HG03103 (cell line): ENCODE measurements at regions not wholly inside any gene's neighbourhood (a gene's known extent, or its start where the extent isn't known, plus 50 kb on each side); places are given as distances from the start of the nearest gene placed in this dataset.
"Not testable (repeated sequence)": the region's sequence is repeated elsewhere in the genome, so short reads cannot be mapped to it uniquely, and the experiment has no call there.

Source experiments
- ATAC-seq: cut with Tn5 transposase; IDR thresholded peaks from one replicate; pipeline ENCODE4 v1.9.1; 2021; ENCODE audit warnings: low read depth; ENCODE audit not compliant: unreplicated experiment

DNA sequence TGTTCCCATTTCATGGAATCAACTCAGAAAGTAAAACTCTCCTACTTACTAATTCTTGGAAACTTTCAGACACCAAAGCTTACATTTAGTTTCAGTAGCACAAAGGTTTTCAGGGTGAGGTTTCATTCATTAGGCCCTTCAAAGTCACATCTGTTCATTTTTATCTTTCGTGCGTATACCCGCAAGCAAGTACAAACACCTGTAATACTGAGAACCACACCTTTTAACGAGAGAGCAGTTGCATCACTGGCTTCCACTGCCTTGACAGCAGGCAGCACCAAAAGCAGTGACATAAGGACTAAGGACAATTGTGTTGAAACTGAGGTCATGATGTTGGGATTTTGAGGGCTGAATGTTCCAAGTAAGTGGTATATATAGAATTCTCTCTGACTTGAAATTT, 60.5 kb downstream of the GOLGA6L22 start:
- ATAC-seq: not testable (repeated sequence)

DNA sequence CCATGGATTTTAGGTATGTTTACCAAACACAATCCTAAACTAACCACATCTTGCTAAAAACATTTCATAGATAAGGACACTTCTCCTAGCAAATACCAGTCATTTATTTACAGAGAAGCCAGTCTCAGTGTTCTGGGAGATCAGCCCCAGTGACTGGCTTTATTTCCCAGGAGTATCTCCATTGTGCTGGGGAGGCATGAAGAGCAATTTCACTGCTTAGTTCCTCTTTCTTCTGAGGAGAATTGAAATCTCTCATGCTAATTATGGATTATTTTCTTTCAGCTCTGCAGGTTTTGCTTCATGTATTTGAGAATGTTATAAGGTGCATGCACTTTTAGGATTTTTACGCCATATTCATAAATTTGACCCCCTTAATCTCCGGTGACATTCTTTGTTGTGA, 67.8 kb downstream of the GOLGA6L22 start:
- not testable (repeated sequence) for ATAC-seq

- ATAC-seq: not testable (repeated sequence)
These were observed 68.3 kb downstream of the GOLGA6L22 start for GRCh38 chr15:22527016-22527415.

- ATAC-seq: not testable (repeated sequence)
These were observed 70.5 kb downstream of the GOLGA6L22 start for GRCh38 chr15:22529200-22529599.

GRCh38 chr15:22559701-22560100, 101.0 kb downstream of the GOLGA6L22 start:
- not testable (repeated sequence) for ATAC-seq

- ATAC-seq: not testable (repeated sequence)
These were observed 103.0 kb downstream of the GOLGA6L22 start for GRCh38 chr15:22561716-22562115.

GRCh38 chr15:22566510-22566909, 107.8 kb downstream of the GOLGA6L22 start:
- not testable (repeated sequence) for ATAC-seq

DNA sequence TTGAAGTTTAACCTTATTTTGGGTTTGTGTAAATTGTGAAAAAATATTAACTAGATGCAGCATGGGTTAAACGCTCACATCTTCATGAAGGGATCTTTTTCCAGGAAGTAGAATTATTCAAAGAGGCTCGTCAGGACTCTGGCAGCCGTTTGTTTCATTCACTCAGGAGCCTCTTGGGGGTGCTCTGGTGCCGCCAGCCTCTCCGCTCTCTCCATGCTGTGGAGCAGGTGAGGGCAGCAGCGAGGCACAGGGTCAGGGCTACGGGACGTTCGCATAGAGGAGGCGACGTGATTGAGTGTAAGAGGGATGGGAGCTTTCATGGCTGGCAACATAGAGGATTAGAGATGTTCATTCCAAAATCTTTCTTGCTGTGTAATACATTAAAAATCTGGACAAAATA, 110.8 kb downstream of the GOLGA6L22 start:
- ATAC-seq: not testable (repeated sequence)

DNA sequence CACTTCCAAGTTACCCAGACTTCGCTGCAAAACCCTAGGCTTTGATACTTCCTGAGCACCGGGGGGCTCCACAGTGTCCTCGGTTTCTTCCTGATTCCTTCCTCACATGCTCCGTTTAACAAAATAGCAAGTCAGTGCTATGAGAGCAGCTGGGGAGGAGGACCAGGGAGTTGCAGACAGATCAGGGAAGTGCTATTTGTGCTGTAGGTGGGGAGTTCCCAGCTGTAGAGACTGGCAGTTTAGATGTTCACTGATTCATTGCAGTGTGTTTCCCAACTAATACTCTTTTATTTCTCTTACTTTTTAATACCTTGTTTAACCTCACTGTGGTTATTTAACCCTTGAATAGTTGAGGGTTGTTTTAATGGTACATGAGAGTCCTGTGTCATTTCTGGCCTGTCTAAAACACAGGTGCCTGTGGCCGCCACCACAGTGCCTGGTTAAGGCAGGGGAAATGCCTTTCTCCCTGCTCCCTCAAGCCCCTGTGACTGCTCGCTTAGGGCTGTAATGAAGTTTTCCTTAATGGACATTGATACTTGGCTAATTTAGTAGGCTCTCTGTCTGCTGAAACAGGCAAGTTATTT, 113.5 kb downstream of the GOLGA6L22 start:
- ATAC-seq: not testable (repeated sequence)

DNA sequence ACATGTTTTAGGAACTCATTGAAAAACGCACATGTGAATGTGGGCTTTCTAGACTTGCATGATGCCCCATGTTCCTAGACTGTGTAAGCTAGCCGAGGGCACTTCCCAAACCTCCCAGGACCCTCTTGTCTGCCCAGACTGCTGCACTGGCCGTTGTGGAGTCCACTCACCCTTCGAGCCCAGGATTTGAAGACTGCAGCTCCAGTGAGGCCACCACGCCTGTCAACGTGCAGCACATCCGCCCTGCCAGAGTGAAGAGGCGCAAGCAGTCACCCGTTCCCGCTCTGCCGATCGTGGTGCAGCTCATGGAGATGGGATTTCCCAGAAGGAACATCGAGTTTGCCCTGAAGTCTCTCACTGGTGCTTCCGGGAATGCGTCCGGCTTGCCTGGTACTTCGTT, 114.1 kb downstream of the GOLGA6L22 start:
- ATAC-seq: not testable (repeated sequence)

GRCh38 chr15:22577828-22578227, 119.1 kb downstream of the GOLGA6L22 start:
- ATAC-seq: not testable (repeated sequence)

DNA sequence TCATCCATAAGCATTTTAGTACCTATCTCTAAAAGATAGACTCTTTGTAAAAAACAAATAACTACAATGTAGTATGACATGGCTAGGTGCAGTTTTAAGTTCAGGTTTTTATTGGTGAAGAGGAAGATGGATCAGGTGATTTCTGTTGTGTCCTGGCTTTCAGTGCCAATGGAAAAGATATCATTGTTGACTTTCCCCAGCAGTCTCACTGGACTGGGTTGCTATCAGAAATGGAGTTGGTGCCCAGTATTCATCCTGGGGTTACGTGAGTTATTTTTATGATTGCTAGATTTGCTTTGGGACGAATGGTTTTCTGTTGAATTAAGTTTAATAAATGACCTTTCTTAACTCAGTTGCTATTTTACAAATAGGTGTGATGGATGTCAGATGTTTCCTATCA, 120.5 kb downstream of the GOLGA6L22 start:
- not testable (repeated sequence) for ATAC-seq

DNA sequence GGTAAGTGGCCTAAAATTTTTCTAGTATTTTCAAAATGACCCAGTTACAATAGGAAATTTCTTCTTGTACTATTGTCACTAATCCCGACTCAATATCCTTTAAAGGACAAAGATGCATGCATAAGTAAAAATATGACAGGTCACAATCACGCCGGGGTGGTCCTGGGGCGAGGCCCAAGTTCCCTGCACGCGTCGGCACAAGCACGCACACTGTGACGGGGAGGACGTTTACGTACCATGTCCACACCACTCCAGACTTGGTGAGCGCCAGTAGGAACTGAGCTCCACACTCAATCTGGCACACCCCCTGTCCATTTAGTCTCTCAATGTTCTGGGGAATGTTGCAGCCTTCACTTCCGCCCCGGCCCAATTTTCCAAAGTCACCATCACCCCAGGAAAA, 128.7 kb downstream of the GOLGA6L22 start:
- ATAC-seq: not testable (repeated sequence)

DNA sequence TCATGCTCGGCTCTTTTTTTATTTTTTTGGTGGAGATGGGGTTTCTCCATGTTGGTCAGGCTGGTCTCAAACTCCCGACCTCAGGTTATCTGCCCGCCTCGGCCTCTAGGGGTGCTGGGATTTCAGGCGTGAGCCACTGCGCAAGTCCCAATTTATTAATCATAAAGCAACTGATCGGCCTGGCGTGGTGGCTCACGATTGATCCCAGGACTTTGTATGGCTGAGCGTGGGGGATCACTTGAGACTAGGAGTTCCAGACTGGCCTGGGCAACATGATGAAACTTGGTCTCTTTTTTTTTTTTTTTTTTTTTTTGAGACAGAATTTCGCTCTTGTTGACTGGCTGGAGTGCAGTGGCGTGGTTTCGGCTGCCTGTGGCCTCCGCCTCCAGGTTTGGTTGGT, 139.8 kb downstream of the GOLGA6L22 start:
- ATAC-seq: not testable (repeated sequence)

DNA sequence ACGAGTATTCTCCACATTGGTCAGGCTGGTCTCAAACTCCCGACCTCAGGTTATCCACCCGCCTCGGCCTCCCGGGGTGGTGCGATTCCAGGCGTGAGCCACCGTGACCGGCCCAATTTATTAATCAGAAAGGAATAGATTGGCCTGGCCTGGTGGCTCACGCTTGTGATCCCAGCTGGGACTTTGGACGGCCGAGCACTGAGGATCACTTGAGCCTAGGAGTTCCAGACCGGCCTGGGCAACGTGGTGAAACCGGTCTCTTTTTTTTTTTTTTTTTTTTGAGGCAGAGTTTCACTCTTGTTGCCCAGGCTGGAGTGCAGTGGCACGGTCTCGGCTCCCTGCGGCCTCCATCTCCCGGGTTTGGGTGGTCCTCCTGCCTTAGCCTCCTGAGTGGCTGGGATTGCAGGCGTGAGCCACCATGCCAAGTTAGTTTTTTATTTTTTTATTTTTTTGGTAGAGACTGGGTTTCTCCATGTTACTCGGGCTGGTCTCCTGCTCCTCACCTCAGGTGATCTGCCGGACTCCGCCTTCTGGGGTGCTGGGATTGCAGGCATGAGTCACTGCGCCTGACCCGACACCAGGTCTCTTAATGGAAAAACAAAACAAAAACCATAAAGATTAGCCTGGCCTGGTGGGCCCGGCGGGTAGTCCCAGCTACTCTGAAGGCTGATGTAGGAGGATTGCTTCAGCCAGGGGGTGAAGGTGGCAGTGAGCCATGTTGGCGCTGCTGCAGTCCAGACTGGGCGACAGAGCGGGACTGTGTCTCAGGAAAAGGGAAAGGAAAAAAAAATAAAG, 141.0 kb downstream of the GOLGA6L22 start:
- not testable (repeated sequence) for ATAC-seq

- ATAC-seq: not testable (repeated sequence)
These were observed 158.3 kb downstream of the GOLGA6L22 start for GRCh38 chr15:22616976-22617375.

GRCh38 chr15:22631789-22632188, 154.7 kb upstream of the NIPA1 start:
- ATAC-seq: not testable (repeated sequence)

DNA sequence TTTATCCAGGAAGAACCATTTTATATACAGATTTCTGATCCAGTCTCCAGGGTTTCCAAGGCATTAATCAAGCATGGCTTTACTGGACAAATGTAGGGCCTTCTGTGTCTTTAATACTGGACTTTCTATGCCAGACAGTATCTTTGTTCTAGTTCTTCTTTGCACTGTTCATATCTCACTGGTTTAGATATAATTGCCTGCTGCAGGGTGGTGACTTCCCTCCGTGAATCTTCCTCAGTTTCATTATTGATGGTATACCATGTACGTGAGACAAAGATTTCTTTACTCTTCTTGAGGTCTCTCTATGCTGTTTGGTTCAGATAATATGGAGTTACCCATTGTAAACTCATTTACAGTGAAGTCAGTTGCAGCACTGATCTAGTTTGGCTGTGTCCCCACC, 146.5 kb upstream of the NIPA1 start:
- ATAC-seq: not testable (repeated sequence)

GRCh38 chr15:22649458-22649857, 137.0 kb upstream of the NIPA1 start:
- ATAC-seq: not testable (repeated sequence)

DNA sequence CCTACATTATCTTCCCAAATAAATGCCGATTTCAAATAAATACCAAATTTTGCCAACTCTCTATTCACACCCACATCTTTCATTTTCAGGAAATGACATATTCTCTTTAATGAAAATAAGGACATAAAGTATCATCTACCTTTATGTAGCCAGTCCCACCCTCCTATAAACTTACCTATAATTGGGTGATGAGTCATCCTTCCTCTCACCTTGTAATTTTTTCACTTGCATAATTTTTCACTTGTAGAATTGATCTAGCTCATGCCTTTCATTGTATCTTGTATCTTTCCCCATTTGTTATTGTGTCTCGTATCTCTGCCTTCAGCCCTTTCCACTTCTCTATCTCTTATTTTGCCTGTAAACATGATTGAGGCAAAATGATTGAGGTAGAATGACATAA, 135.3 kb upstream of the NIPA1 start:
- not testable (repeated sequence) for ATAC-seq

DNA sequence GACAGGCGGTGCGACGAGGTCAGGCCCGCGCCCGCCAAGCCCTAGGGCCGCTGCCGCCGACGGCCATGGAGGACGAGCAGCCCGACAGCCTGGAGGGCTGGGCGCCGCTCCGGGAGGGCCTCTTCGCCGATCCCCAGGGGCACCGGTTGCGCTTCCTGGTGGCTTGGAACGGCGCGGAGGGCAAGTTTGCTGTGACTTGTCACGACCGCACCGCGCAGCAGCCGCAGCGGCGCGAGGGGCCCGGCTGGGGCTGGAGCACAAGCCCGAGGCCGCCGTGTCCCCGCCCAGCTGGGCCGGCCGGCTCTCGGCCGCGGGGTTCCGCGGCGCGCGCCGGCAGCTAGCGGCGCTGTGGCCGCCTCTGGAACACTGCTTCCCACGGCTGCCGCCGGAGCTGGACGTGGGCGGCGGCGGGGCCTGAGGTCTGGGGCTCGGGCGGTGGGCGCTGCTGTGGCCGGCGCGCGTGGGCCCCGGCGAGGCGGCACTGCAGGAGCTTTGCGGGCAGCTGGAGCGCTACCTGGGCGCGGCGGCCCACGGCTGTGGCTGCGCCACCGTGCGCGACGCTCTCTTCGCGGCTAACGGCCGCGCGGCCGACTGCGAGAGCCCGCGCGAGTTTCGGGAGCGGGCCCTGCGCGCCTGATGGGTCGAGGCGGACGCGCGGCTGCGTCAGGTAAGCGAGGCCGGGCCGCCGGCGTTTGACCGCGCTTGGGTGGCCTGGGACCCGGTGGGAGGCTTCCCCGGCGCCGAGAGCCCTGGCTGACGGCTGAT, 122.0 kb upstream of the NIPA1 start:
- peak; percentile 51 for ATAC-seq
